ENCODE measurements at regions not wholly inside any gene's neighbourhood (a gene's known extent, or its start where the extent isn't known, plus 50 kb on each side); places are given as distances from the start of the nearest gene placed in this dataset.
A peak's percentile ranks its signal among the peaks of the same experiment; 100 is the strongest.

DNA sequence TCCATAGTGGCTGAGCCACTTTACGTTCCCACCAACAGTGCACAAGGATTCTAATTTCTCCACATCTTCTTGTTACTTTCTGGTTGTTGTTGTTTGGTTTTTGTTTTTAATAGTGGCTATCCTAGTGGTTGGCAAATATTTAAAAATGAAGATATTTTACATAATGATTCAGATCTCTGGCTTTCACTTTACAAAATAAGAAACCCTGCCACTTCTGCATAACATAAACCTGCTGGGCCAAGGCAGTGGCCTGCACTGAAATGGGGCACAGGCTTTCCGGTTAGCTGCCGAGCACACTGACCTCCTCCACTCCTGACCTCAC is 320.4 kb downstream of the RPS6KC1 start:
- no peak for DNase-seq (ENCODE audit: low spot score)
- no peak for TF ChIP-seq CTCF (IDR thresholded peaks at IDR 0.05; ENCODE audit: extremely low read depth, insufficient read depth, missing control alignments)
- in situ Hi-C loops (cut with MboI; ENCODE audit: low pct_unique_long_range_greater_than_20kb, low sequenced_read_pairs, unreplicated experiment) = no loop called here

- DNase-seq (ENCODE audit: low spot score) = no peak
- in situ Hi-C loops (cut with MboI; ENCODE audit: low pct_unique_long_range_greater_than_20kb, low sequenced_read_pairs, unreplicated experiment) = no loop called here
- no peak for TF ChIP-seq CTCF (IDR thresholded peaks at IDR 0.05; ENCODE audit: extremely low read depth, insufficient read depth, missing control alignments)
These were observed 321.0 kb downstream of the RPS6KC1 start for GRCh38 chr1:213371847-213372619.

GRCh38 chr1:213374369-213374768 is 323.3 kb downstream of the RPS6KC1 start:
- DNase-seq (ENCODE audit: low spot score) = peak; percentile 71
- in situ Hi-C loops (cut with MboI; ENCODE audit: low pct_unique_long_range_greater_than_20kb, low sequenced_read_pairs, unreplicated experiment) = no loop called here

DNA sequence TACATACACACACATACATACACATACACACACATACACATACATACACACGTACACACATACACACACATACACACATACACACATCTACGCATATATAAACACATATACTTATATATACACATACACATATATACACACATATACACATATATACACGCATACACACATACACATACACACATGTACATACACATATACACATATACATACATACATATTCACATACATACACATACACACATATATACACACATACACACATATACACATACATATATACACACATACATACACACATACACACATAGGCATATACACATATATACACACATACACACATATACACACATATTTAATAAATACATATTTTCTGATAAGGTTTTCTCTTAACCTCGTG is 324.0 kb downstream of the RPS6KC1 start:
- no peak for TF ChIP-seq CTCF (IDR thresholded peaks at IDR 0.05; ENCODE audit: extremely low read depth, insufficient read depth, missing control alignments)
- DNase-seq (ENCODE audit: low spot score) = no peak
- in situ Hi-C loops (cut with MboI; ENCODE audit: low pct_unique_long_range_greater_than_20kb, low sequenced_read_pairs, unreplicated experiment) = no loop called here

More at GRCh38 chr1:213374369-213374768, 323.3 kb downstream of the RPS6KC1 start:
- peak; percentile 83 for TF ChIP-seq CTCF (IDR thresholded peaks at IDR 0.05; ENCODE audit: extremely low read depth, insufficient read depth, missing control alignments)

GRCh38 chr1:213376862-213377372 is 325.9 kb downstream of the RPS6KC1 start:
- in situ Hi-C loops (cut with MboI; ENCODE audit: low pct_unique_long_range_greater_than_20kb, low sequenced_read_pairs, unreplicated experiment) = no loop called here
- DNase-seq (ENCODE audit: low spot score) = no peak
- no peak for TF ChIP-seq CTCF (IDR thresholded peaks at IDR 0.05; ENCODE audit: extremely low read depth, insufficient read depth, missing control alignments)

DNA sequence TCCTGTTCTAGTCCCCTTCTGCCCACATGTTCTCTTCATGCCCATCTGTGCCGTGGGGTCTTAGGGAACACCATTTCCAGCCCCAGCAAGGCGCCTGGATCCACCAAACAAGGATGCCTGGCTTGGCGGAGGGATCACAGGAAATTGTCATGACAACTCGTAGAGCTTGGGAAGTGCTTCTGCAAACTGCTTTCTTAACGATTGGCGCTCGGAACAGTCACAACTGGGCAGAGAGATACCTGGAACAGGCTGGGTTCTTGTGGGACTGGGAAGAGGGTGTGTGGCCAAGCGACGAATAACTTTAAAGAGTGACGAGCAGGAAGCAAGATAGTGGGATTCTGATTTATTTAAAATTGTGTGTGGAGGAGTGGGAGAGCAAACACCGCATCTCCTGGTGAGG is 329.8 kb downstream of the RPS6KC1 start:
- no peak for TF ChIP-seq CTCF (IDR thresholded peaks at IDR 0.05; ENCODE audit: extremely low read depth, insufficient read depth, missing control alignments)
- DNase-seq (ENCODE audit: low spot score) = no peak
- in situ Hi-C loops (cut with MboI; ENCODE audit: low pct_unique_long_range_greater_than_20kb, low sequenced_read_pairs, unreplicated experiment) = no loop called here
